Coronary artery (tissue), 2 donors: ENCODE measurements at regions not wholly inside any gene's neighbourhood (a gene's known extent, or its start where the extent isn't known, plus 50 kb on each side); places are given as distances from the start of the nearest gene placed in this dataset.

Experiments
- DNase-seq: peaks from one replicate; pipeline ENCODE4 v3.0.0-alpha.2; 2017; ENCODE audit warnings: low spot score
- H3K27ac ChIP-seq, 2 donors: fragments of 200-600 bp; sonication (generic); one replicate each; pipeline ENCODE4 v1.5.1; 2016 to 2019
- H3K4me3 ChIP-seq: fragments of 200-600 bp; sonication (generic); 2 replicates; pipeline ENCODE4 v1.5.1; 2016; ENCODE audit warnings: mild to moderate bottlenecking, moderate library complexity
- TF ChIP-seq, protein P1 (sequence below): fragments of 200-600 bp; sonication (generic); IDR thresholded peaks from one replicate; pipeline ENCODE4 v1.5.1; 2019; ENCODE audit warnings: antibody characterized with exemption

GRCh38 chr11:70627219-70627618 lies 228.9 kb downstream of the CTTN start:
- DNase-seq: no peak
- no peak overlapping the region for H3K4me3 ChIP-seq
- TF ChIP-seq, protein P1, sequence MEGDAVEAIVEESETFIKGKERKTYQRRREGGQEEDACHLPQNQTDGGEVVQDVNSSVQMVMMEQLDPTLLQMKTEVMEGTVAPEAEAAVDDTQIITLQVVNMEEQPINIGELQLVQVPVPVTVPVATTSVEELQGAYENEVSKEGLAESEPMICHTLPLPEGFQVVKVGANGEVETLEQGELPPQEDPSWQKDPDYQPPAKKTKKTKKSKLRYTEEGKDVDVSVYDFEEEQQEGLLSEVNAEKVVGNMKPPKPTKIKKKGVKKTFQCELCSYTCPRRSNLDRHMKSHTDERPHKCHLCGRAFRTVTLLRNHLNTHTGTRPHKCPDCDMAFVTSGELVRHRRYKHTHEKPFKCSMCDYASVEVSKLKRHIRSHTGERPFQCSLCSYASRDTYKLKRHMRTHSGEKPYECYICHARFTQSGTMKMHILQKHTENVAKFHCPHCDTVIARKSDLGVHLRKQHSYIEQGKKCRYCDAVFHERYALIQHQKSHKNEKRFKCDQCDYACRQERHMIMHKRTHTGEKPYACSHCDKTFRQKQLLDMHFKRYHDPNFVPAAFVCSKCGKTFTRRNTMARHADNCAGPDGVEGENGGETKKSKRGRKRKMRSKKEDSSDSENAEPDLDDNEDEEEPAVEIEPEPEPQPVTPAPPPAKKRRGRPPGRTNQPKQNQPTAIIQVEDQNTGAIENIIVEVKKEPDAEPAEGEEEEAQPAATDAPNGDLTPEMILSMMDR: no peak
- H3K27ac ChIP-seq: no peak overlapping the region

GRCh38 chr11:70628176-70628854 lies 230.0 kb downstream of the CTTN start:
- DNase-seq: no peak
- TF ChIP-seq, protein P1: no peak
- H3K4me3 ChIP-seq: no peak overlapping the region
- no peak overlapping the region for H3K27ac ChIP-seq

DNA sequence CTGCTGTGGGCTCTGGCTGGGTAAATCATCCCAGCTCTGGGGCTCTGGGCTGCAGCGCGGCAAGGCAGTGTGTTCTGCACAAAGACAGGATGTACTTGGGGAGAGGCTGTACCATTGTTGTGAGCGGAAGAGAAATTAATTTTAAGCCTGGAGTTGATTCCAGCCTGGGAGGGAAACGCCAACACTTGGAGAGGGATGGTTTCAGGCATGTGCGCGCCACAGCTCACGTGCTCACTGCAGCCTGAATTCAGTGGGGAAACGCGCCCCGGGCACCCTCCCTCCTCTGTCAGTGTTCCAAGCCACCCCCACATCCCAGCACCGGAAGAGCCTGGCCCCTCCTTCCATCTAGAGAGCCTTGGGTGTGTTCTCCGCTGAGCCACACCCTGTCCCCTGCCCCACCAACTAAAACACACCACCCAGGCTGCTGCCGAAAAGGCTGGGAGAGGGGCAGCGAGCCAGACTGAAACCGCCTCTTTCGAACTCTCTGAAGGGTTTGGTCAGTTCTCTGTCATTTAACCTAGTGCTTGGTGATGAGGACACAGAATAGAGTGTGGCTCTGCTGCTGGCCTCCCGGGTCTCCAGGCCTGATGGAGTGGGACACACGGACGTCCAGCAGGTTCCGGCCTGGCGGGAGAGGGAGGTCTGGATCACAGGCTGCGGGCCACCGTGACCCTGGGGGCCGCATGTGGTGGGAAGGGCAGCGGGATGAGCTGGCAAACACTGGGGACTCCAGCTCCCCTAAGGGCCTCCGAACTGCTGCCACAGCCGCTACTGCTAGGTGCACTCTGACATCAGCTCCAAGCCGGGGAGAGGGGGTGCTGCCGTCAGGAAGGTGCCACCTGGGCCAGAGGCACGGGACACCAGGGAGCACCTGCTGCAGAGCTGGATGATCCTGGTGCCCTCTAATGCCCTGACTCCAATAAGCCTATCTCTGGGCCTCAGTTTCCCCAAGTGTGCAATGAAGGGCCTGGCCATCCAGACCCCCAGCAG lies 230.8 kb downstream of the CTTN start:
- Histone ChIP-seq H3K27ac (no peak overlapping the region), H3K4me3 (no peak overlapping the region)
- no peak for DNase-seq

DNA sequence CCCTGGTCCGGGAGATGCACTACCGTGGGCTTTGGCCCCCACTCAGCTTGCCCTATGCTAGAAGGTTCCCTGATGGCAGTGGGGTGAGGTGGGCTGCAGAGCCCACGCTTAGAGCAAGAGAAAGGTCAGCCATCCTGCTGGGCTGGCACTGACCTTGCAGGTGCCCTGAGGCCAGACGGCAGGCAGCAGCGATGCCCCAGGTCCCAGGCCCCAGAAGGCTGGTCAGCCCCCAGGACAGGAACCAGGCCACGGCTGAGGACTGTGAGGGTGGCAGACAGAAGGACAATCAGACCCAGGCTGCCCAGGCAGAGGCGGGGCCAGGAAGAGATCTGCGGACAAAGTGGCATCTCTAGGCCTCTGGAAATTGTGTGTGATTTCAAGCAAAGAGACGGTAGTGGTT lies 231.7 kb downstream of the CTTN start:
- Histone ChIP-seq H3K27ac (no peak overlapping the region), H3K4me3 (no peak overlapping the region)
- DNase-seq: no peak
- TF ChIP-seq, protein P1: no peak

More for the DNA sequence above, 230.8 kb downstream of the CTTN start:
- TF ChIP-seq, protein P1: no peak

DNA sequence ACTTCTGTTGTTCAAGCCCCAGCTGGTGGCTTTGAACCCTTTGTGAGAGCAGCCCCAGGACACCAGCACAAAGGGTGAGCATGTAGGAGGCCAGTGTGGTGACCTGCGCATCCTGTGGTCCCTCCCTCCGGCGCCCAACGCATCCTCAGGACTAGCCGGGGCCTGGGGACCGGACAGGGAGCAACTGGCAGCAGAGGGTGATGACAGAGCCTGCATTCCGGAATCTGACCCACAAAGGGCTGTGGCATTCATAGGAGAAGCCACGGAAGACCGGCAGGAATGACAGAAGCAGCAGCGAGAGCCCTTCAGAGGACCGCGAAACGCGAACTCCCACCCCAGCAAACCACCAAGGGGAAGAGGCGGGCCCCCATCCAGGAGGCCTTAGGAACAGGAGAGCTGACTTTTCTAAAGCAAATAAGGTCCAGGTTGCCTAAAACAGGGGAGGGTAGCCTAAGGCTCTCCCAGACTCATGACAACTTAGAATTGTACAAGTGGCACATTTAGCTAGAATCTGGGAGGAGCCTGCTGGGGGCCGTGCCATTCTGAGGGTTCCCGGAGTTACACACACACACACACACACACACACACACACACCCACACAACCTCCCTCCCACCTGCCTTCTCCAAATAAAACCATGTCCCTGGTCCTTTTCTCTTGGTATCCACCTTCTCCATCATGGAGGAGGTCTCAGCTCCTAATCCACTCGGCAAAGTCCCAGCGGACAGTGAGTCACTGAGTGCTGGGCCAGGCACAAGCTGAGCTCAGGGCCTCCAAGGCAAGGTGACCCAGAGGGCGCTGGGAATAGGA lies 232.7 kb downstream of the CTTN start:
- Histone ChIP-seq H3K27ac (no peak overlapping the region), H3K4me3 (no peak overlapping the region)
- TF ChIP-seq, protein P1: no peak
- DNase-seq: no peak

GRCh38 chr11:70631624-70632047 lies 233.3 kb downstream of the CTTN start:
- H3K27ac ChIP-seq: no peak overlapping the region
- TF ChIP-seq, protein P1: no peak
- DNase-seq: no peak
- no peak overlapping the region for H3K4me3 ChIP-seq
